H9 (cell line): ENCODE measurements at regions not wholly inside any gene's neighbourhood (a gene's known extent, or its start where the extent isn't known, plus 50 kb on each side); places are given as distances from the start of the nearest gene placed in this dataset.

Experiments used
- DNase-seq: peaks from one replicate; pipeline ENCODE4 v3.0.0-alpha.2; 2017
- H2AFZ ChIP-seq: one replicate; pipeline ENCODE4 v1.6.1; 2013; ENCODE audit warnings: mild to moderate bottlenecking, low read length, control low read depth, moderate library complexity
- H2AK5ac ChIP-seq: 2 replicates; pipeline ENCODE4 v1.6.1; 2013; ENCODE audit warnings: low read length, control low read depth, mixed read lengths; ENCODE audit not compliant: insufficient read length
- H2BK120ac ChIP-seq: one replicate; pipeline ENCODE4 v1.6.1; 2013; ENCODE audit warnings: low read depth, mild to moderate bottlenecking, low read length, control low read depth, inconsistent platforms; ENCODE audit not compliant: poor library complexity, severe bottlenecking
- H2BK12ac ChIP-seq: 2 replicates; pipeline ENCODE4 v1.6.1; 2013; ENCODE audit warnings: low read length, control low read depth, mixed read lengths, low read depth; ENCODE audit not compliant: insufficient read length
- H2BK15ac ChIP-seq: 2 replicates; pipeline ENCODE4 v1.6.1; 2013; ENCODE audit warnings: low read depth, low read length, control low read depth
- H2BK20ac ChIP-seq: one replicate; pipeline ENCODE4 v1.6.1; 2013; ENCODE audit warnings: low read depth, mild to moderate bottlenecking, low read length, control low read depth, inconsistent platforms; ENCODE audit not compliant: poor library complexity, severe bottlenecking
- H2BK5ac ChIP-seq: 2 replicates; pipeline ENCODE4 v1.6.1; 2013; ENCODE audit warnings: low read length, control low read depth, mixed read lengths; ENCODE audit not compliant: insufficient read length
- H3K14ac ChIP-seq: 2 replicates; pipeline ENCODE4 v1.6.1; 2013; ENCODE audit warnings: low read length, control low read depth; ENCODE audit not compliant: insufficient read depth
- H3K18ac ChIP-seq: 2 replicates; pipeline ENCODE4 v1.6.1; 2013; ENCODE audit warnings: low read depth, mild to moderate bottlenecking, mixed read lengths, low read length, control low read depth; ENCODE audit not compliant: insufficient read length
- H3K23ac ChIP-seq: 2 replicates; pipeline ENCODE4 v1.6.1; 2013; ENCODE audit warnings: low read length, control low read depth, mixed read lengths, low read depth; ENCODE audit not compliant: insufficient read length
- H3K23me2 ChIP-seq: 2 replicates; pipeline ENCODE4 v1.6.1; 2013; ENCODE audit warnings: low read depth, mild to moderate bottlenecking, mixed read lengths, low read length, control low read depth; ENCODE audit not compliant: insufficient read length, poor library complexity, severe bottlenecking
- H3K27ac ChIP-seq: 2 replicates; pipeline ENCODE4 v1.5.1; 2013; ENCODE audit warnings: low read length, control low read depth, mixed read lengths, low read depth; ENCODE audit not compliant: insufficient read length
- H3K27me3 ChIP-seq: 2 replicates; pipeline ENCODE4 v1.6.1; 2013; ENCODE audit warnings: low read length, control low read depth, inconsistent platforms; ENCODE audit not compliant: insufficient read depth
- H3K4ac ChIP-seq: 2 replicates; pipeline ENCODE4 v1.6.1; 2013; ENCODE audit warnings: low read depth, mild to moderate bottlenecking, control low read depth, inconsistent platforms, low read length, moderate library complexity
- H3K4me1 ChIP-seq: 2 replicates; pipeline ENCODE4 v1.6.1; 2013; ENCODE audit warnings: low read length, control low read depth, inconsistent platforms; ENCODE audit not compliant: insufficient read depth
- H3K4me2 ChIP-seq: 2 replicates; pipeline ENCODE4 v1.6.1; 2013; ENCODE audit warnings: low read length, control low read depth, mixed read lengths; ENCODE audit not compliant: insufficient read length, insufficient read depth
- H3K56ac ChIP-seq: 2 replicates; pipeline ENCODE4 v1.6.1; 2013; ENCODE audit warnings: low read depth, mild to moderate bottlenecking, mixed read lengths, low read length, control low read depth; ENCODE audit not compliant: insufficient read length
- H3K79me1 ChIP-seq: 2 replicates; pipeline ENCODE4 v1.6.1; 2013; ENCODE audit warnings: low read depth, mild to moderate bottlenecking, moderate library complexity, low read length, control low read depth, inconsistent platforms; ENCODE audit not compliant: insufficient read depth, poor library complexity, severe bottlenecking
- H3K79me2 ChIP-seq: 2 replicates; pipeline ENCODE4 v1.6.1; 2013; ENCODE audit warnings: low read length, control low read depth, inconsistent platforms; ENCODE audit not compliant: insufficient read depth
- H3K9ac ChIP-seq: 2 replicates; pipeline ENCODE4 v1.6.1; 2013; ENCODE audit warnings: low read length, control low read depth, mixed read lengths; ENCODE audit not compliant: insufficient read length; ENCODE audit errors: extremely low read depth
- H3K9me3 ChIP-seq: one replicate; pipeline ENCODE4 v1.6.1; 2013; ENCODE audit warnings: low read depth, low read length, inconsistent platforms; ENCODE audit not compliant: control insufficient read depth
- H3T11ph ChIP-seq: one replicate; pipeline ENCODE4 v1.6.1; 2013; ENCODE audit warnings: mild to moderate bottlenecking, low read length, control low read depth, inconsistent platforms
- H4K20me1 ChIP-seq: one replicate; pipeline ENCODE4 v1.6.1; 2013; ENCODE audit not compliant: control insufficient read depth, insufficient read length, insufficient read depth
- H4K5ac ChIP-seq: 2 replicates; pipeline ENCODE4 v1.6.1; 2013; ENCODE audit warnings: low read depth, mild to moderate bottlenecking, mixed read lengths, low read length, control low read depth; ENCODE audit not compliant: insufficient read length
- H4K8ac ChIP-seq: replicated peaks from 2 replicates; pipeline ENCODE4 v1.6.1; 2013; ENCODE audit warnings: low read length, control low read depth, mixed read lengths, low read depth; ENCODE audit not compliant: insufficient read length
- H4K91ac ChIP-seq: 2 replicates; pipeline ENCODE4 v1.6.1; 2013; ENCODE audit warnings: low read depth, mild to moderate bottlenecking, moderate library complexity, mixed read lengths, low read length, control low read depth; ENCODE audit not compliant: insufficient read length
- H3K27ac Mint-ChIP-seq, 3 experiments: 2 replicates in 2 of 3; 3 replicates in 1 of 3; pipeline ENCODE4 v1.8.0; 2020 to 2021; ENCODE audit warnings: mixed read lengths in 3 of 3, mild to moderate bottlenecking in 1 of 3, moderate library complexity in 1 of 3
- H3K27me3 Mint-ChIP-seq: 2 replicates; pipeline ENCODE4 v1.8.0; 2021; ENCODE audit warnings: low read depth, mild to moderate bottlenecking, moderate library complexity, mixed read lengths
- H3K36me3 Mint-ChIP-seq, 3 experiments: 2 replicates in 2 of 3; 3 replicates in 1 of 3; pipeline ENCODE4 v1.8.0; 2020 to 2021; ENCODE audit warnings: low read depth in 3 of 3, mixed read lengths in 3 of 3; ENCODE audit not compliant: insufficient read depth in 1 of 3
- H3K4me1 Mint-ChIP-seq, 2 experiments: 2 replicates each; pipeline ENCODE4 v1.8.0; 2020; ENCODE audit warnings: mixed read lengths in 2 of 2
- H3K4me3 Mint-ChIP-seq, 2 experiments: 2 replicates in 1 of 2; 3 replicates in 1 of 2; pipeline ENCODE4 v1.8.0; 2020 to 2021; ENCODE audit warnings: mild to moderate bottlenecking in 2 of 2, mixed read lengths in 2 of 2, moderate library complexity in 1 of 2
- H3K9me3 Mint-ChIP-seq, 2 experiments: 2 replicates in 1 of 2; 3 replicates in 1 of 2; pipeline ENCODE4 v1.8.0; 2020; ENCODE audit warnings: mild to moderate bottlenecking in 2 of 2, mixed read lengths in 2 of 2, moderate library complexity in 1 of 2
- WGBS: extraction: QIAGEN DNeasy Blood & Tissue Kit; methylation state at CpG from one replicate; pipeline ENCODE4 v1.1.7; 2013; ENCODE audit warnings: missing lambda C conversion rate, low lambda C conversion rate, mixed read lengths; ENCODE audit not compliant: insufficient read length; ENCODE audit errors: extremely low coverage; 5-methylcytosine and 5-hydroxymethylcytosine counted together
- TF ChIP-seq, protein P1 (sequence below): fragments of 200-600 bp; sonication (generic); conservative IDR thresholded peaks from 3 replicates; pipeline ENCODE4 v1.8.0; 2021; ENCODE audit warnings: antibody characterized with exemption, mild to moderate bottlenecking

- H3K23ac ChIP-seq, result no peak overlapping the region
- H3K9me3 ChIP-seq, result no peaks in the 10 kb centered on the region
- no peaks in the 10 kb centered on the region for H4K20me1 ChIP-seq
- no peak overlapping the region for H3K27ac ChIP-seq
- no peak overlapping the region for H3K9ac ChIP-seq
- no peak overlapping the region for H2BK12ac ChIP-seq
- H3K79me1 ChIP-seq, result no peaks in the 10 kb centered on the region
- H2AK5ac ChIP-seq, result no peak overlapping the region
- no peak overlapping the region for H3K18ac ChIP-seq
- DNase-seq, result no peak
- H3K9me3 Mint-ChIP-seq, result no peaks in the 10 kb centered on the region
- no peaks in the 10 kb centered on the region for H3K79me2 ChIP-seq
- TF ChIP-seq, protein P1, sequence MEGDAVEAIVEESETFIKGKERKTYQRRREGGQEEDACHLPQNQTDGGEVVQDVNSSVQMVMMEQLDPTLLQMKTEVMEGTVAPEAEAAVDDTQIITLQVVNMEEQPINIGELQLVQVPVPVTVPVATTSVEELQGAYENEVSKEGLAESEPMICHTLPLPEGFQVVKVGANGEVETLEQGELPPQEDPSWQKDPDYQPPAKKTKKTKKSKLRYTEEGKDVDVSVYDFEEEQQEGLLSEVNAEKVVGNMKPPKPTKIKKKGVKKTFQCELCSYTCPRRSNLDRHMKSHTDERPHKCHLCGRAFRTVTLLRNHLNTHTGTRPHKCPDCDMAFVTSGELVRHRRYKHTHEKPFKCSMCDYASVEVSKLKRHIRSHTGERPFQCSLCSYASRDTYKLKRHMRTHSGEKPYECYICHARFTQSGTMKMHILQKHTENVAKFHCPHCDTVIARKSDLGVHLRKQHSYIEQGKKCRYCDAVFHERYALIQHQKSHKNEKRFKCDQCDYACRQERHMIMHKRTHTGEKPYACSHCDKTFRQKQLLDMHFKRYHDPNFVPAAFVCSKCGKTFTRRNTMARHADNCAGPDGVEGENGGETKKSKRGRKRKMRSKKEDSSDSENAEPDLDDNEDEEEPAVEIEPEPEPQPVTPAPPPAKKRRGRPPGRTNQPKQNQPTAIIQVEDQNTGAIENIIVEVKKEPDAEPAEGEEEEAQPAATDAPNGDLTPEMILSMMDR, result no peak
- WGBS, result no CpG with 5 or more reads among the region's 1 CpG
- no peak overlapping the region for H2AFZ ChIP-seq
- no peak overlapping the region for H3K14ac ChIP-seq
- H3K4me1 Mint-ChIP-seq, result peaks cover 9 to 10% of the 10 kb centered on the region in 2 experiments
- no peak overlapping the region for H2BK120ac ChIP-seq
- no peak overlapping the region for H4K5ac ChIP-seq
- H3K36me3 Mint-ChIP-seq, result no peaks in the 10 kb centered on the region
- no peaks in the 10 kb centered on the region; the same call in 1 of the 2 replicates for H3K4me1 ChIP-seq
- no peak overlapping the region for H3K56ac ChIP-seq
- no peak overlapping the region for H3K4ac ChIP-seq
- H3K23me2 ChIP-seq, result no peaks in the 10 kb centered on the region
- H4K91ac ChIP-seq, result no peak overlapping the region
- no peak overlapping the region for H3T11ph ChIP-seq
- no peak overlapping the region for H4K8ac ChIP-seq
- no peak overlapping the region for H2BK5ac ChIP-seq
- no peaks in the 10 kb centered on the region for H3K27me3 Mint-ChIP-seq
- H2BK20ac ChIP-seq, result no peak overlapping the region
- no peak overlapping the region for H3K4me2 ChIP-seq
- no peak overlapping the region for H3K4me3 Mint-ChIP-seq
- H3K27ac Mint-ChIP-seq, result no peak overlapping the region; a peak in 1 of 7 replicates
- no peaks in the 10 kb centered on the region for H3K27me3 ChIP-seq
- H2BK15ac ChIP-seq, result no peak overlapping the region
These were observed 780.9 kb downstream of the ETS1 start for GRCh38 chr11:127806501-127806900.
